Stomach smooth muscle (tissue), 2 donors: ENCODE measurements at regions not wholly inside any gene's neighbourhood (a gene's known extent, or its start where the extent isn't known, plus 50 kb on each side); places are given as distances from the start of the nearest gene placed in this dataset.

ENCODE experiments used
- H3K27ac ChIP-seq: one replicate; pipeline ENCODE4 v1.7.0; 2013; ENCODE audit warnings: mild to moderate bottlenecking, low read length, inconsistent platforms
- H3K27me3 ChIP-seq, 2 donors: one replicate each; pipeline ENCODE4 v1.7.0; 2013; ENCODE audit warnings: low read length in 2 of 2; ENCODE audit not compliant: insufficient read depth in 2 of 2, control insufficient read depth in 1 of 2
- H3K36me3 ChIP-seq, 2 donors: one replicate each; pipeline ENCODE4 v1.7.0; 2013; ENCODE audit warnings: low read length in 2 of 2; ENCODE audit not compliant: control insufficient read depth in 2 of 2, insufficient read depth in 2 of 2
- H3K4me1 ChIP-seq: one replicate; pipeline ENCODE4 v1.7.0; 2013; ENCODE audit warnings: low read length; ENCODE audit not compliant: control insufficient read depth, insufficient read depth
- H3K4me3 ChIP-seq, 2 donors: one replicate each; pipeline ENCODE4 v1.7.0; 2013; ENCODE audit warnings: low read length in 2 of 2
- H3K9ac ChIP-seq, 2 donors: one replicate each; pipeline ENCODE4 v1.7.0; 2013; ENCODE audit warnings: low read length in 2 of 2, mild to moderate bottlenecking in 1 of 2
- H3K9me3 ChIP-seq, 2 donors: one replicate each; pipeline ENCODE4 v1.7.0; 2013; ENCODE audit warnings: low read length in 2 of 2; ENCODE audit not compliant: control insufficient read depth in 2 of 2
- donor health status: healthy.
- donor health status: Pancreatic carcinoma.

GRCh38 chr4:156475322-156475721 lies 496.3 kb downstream of the PDGFC start:
- Histone ChIP-seq H3K4me1 (no peaks in the 10 kb centered on the region), H3K36me3 (no peaks in the 10 kb centered on the region), H3K4me3 (no peak overlapping the region), H3K9ac (no peak overlapping the region), H3K27me3 (no peaks in the 10 kb centered on the region), H3K9me3 (no peaks in the 10 kb centered on the region), H3K27ac (no peak overlapping the region)

- H3K36me3 ChIP-seq, result no peaks in the 10 kb centered on the region
- H3K4me3 ChIP-seq, result no peak overlapping the region
- H3K27me3 ChIP-seq, result no peaks in the 10 kb centered on the region
- no peaks in the 10 kb centered on the region for H3K9me3 ChIP-seq
- H3K4me1 ChIP-seq, result no peaks in the 10 kb centered on the region
- no peak overlapping the region for H3K9ac ChIP-seq
- H3K27ac ChIP-seq, result no peak overlapping the region
These were observed 498.4 kb downstream of the PDGFC start for GRCh38 chr4:156473151-156473550.

GRCh38 chr4:156472624-156473023 lies 499.0 kb downstream of the PDGFC start:
- Histone ChIP-seq H3K4me1 (no peaks in the 10 kb centered on the region), H3K27me3 (no peaks in the 10 kb centered on the region), H3K36me3 (no peaks in the 10 kb centered on the region), H3K4me3 (no peak overlapping the region), H3K9me3 (no peaks in the 10 kb centered on the region), H3K27ac (no peak overlapping the region), H3K9ac (no peak overlapping the region)

- Histone ChIP-seq H3K4me3 (no peak overlapping the region), H3K9ac (no peak overlapping the region), H3K36me3 (no peaks in the 10 kb centered on the region), H3K9me3 (no peaks in the 10 kb centered on the region), H3K27me3 (no peaks in the 10 kb centered on the region), H3K4me1 (no peaks in the 10 kb centered on the region), H3K27ac (no peak overlapping the region)
These were observed 505.9 kb upstream of the CTSO start for GRCh38 chr4:156459584-156459983.

GRCh38 chr4:156456830-156457229 lies 503.2 kb upstream of the CTSO start:
- Histone ChIP-seq H3K9me3 (no peaks in the 10 kb centered on the region), H3K4me1 (no peaks in the 10 kb centered on the region), H3K4me3 (no peak overlapping the region), H3K36me3 (no peaks in the 10 kb centered on the region), H3K27ac (no peak overlapping the region), H3K9ac (no peak overlapping the region), H3K27me3 (no peaks in the 10 kb centered on the region)

- H3K27me3 ChIP-seq, result no peaks in the 10 kb centered on the region
- no peak overlapping the region for H3K9ac ChIP-seq
- H3K27ac ChIP-seq, result no peak overlapping the region
- no peaks in the 10 kb centered on the region for H3K9me3 ChIP-seq
- H3K36me3 ChIP-seq, result no peaks in the 10 kb centered on the region
- no peaks in the 10 kb centered on the region for H3K4me1 ChIP-seq
- H3K4me3 ChIP-seq, result no peak overlapping the region
These were observed 489.8 kb upstream of the CTSO start for GRCh38 chr4:156443488-156443887.

- Histone ChIP-seq H3K27ac (no peak overlapping the region), H3K4me3 (no peak overlapping the region), H3K4me1 (no peaks in the 10 kb centered on the region), H3K9me3 (no peaks in the 10 kb centered on the region), H3K36me3 (no peaks in the 10 kb centered on the region), H3K9ac (no peak overlapping the region), H3K27me3 (no peaks in the 10 kb centered on the region)
These were observed 489.2 kb upstream of the CTSO start for GRCh38 chr4:156442912-156443311.

GRCh38 chr4:156439576-156440200 lies 486.0 kb upstream of the CTSO start:
- H3K27ac ChIP-seq, result no peak overlapping the region
- H3K9me3 ChIP-seq, result no peaks in the 10 kb centered on the region
- H3K4me1 ChIP-seq, result no peaks in the 10 kb centered on the region
- no peaks in the 10 kb centered on the region for H3K36me3 ChIP-seq
- no peak overlapping the region for H3K4me3 ChIP-seq
- H3K9ac ChIP-seq, result no peak overlapping the region
- no peaks in the 10 kb centered on the region for H3K27me3 ChIP-seq

- Histone ChIP-seq H3K4me1 (no peaks in the 10 kb centered on the region), H3K36me3 (no peaks in the 10 kb centered on the region), H3K27ac (no peak overlapping the region), H3K4me3 (no peak overlapping the region), H3K27me3 (no peaks in the 10 kb centered on the region), H3K9me3 (no peaks in the 10 kb centered on the region), H3K9ac (no peak overlapping the region)
These were observed 484.0 kb upstream of the CTSO start for GRCh38 chr4:156437666-156438065.

- Histone ChIP-seq H3K27me3 (no peaks in the 10 kb centered on the region), H3K4me3 (no peak overlapping the region), H3K27ac (no peak overlapping the region), H3K4me1 (no peaks in the 10 kb centered on the region), H3K36me3 (no peaks in the 10 kb centered on the region), H3K9ac (no peak overlapping the region), H3K9me3 (no peaks in the 10 kb centered on the region)
These were observed 468.9 kb upstream of the CTSO start for GRCh38 chr4:156422576-156422975.

- Histone ChIP-seq H3K27me3 (no peaks in the 10 kb centered on the region), H3K4me1 (no peaks in the 10 kb centered on the region), H3K4me3 (no peak overlapping the region), H3K36me3 (no peaks in the 10 kb centered on the region), H3K9ac (no peak overlapping the region), H3K9me3 (no peaks in the 10 kb centered on the region), H3K27ac (no peak overlapping the region)
These were observed 467.0 kb upstream of the CTSO start for GRCh38 chr4:156420623-156421022.
